ENCODE measurements at regions not wholly inside any gene's neighbourhood (a gene's known extent, or its start where the extent isn't known, plus 50 kb on each side); places are given as distances from the start of the nearest gene placed in this dataset.

- 67 to 88% (median 75%) methylated on average over 3 of the region's 3 CpGs for WGBS, 5 donors
Observed at GRCh38 chr2:204134421-204134820, 197.9 kb downstream of the ICOS start.

GRCh38 chr2:204135752-204136151 is 199.2 kb downstream of the ICOS start:
- Histone ChIP-seq H3K4me1 (peaks cover 0 to 5% (median 0%) of the 10 kb centered on the region in 4 donors), H3K27ac (no peak overlapping the region), H3K9me3 (no peaks in the 10 kb centered on the region), H3K27me3 (no peaks in the 10 kb centered on the region), H3K36me3 (no peaks in the 10 kb centered on the region), H3K4me3 (no peak overlapping the region)
- intact Hi-C loops (cut with DNase I; ENCODE audit: low total_unique reads) = no loop called here
- TF ChIP-seq EP300 (IDR thresholded peaks at IDR 0.05) (no peak), POLR2A (IDR thresholded peaks at IDR 0.05) (no peak), POLR2AphosphoS5 (IDR thresholded peaks at IDR 0.05) (no peak), CTCF (IDR thresholded peaks at IDR 0.05) (no peak)
- WGBS, 5 donors = 90 to 98% (median 93%) methylated on average over 2 of the region's 2 CpGs
- DNase-seq = no peak

More at GRCh38 chr2:204134421-204134820, 197.9 kb downstream of the ICOS start:
- peaks cover 0 to 5% (median 0%) of the 10 kb centered on the region in 4 donors for H3K4me1 ChIP-seq
- no peak overlapping the region for H3K4me3 ChIP-seq
- no peak for DNase-seq
- H3K27me3 ChIP-seq = no peaks in the 10 kb centered on the region
- no peaks in the 10 kb centered on the region for H3K36me3 ChIP-seq
- H3K9me3 ChIP-seq = no peaks in the 10 kb centered on the region
- intact Hi-C loops (cut with DNase I; ENCODE audit: low total_unique reads) = no loop called here
- H3K27ac ChIP-seq = no peak overlapping the region
- TF ChIP-seq CTCF (IDR thresholded peaks at IDR 0.05) = no peak
- no peak for TF ChIP-seq EP300 (IDR thresholded peaks at IDR 0.05)

- WGBS, 5 donors = 86 to 93% (median 92%) methylated on average over 2 of the region's 2 CpGs
- intact Hi-C loops (cut with DNase I; ENCODE audit: low total_unique reads) = no loop called here
- no peaks in the 10 kb centered on the region for H3K9me3 ChIP-seq
- no peak overlapping the region for H3K4me3 ChIP-seq
- H3K36me3 ChIP-seq = no peaks in the 10 kb centered on the region
- H3K27me3 ChIP-seq = no peaks in the 10 kb centered on the region
- H3K4me1 ChIP-seq = peaks cover 0 to 5% (median 0%) of the 10 kb centered on the region in 4 donors
- TF ChIP-seq EP300 (IDR thresholded peaks at IDR 0.05) = no peak
- no peak for TF ChIP-seq POLR2AphosphoS5 (IDR thresholded peaks at IDR 0.05)
- no peak for TF ChIP-seq POLR2A (IDR thresholded peaks at IDR 0.05)
- no peak for TF ChIP-seq CTCF (IDR thresholded peaks at IDR 0.05)
- H3K27ac ChIP-seq = no peak overlapping the region
- no peak for DNase-seq
Observed at GRCh38 chr2:204138206-204138605, 201.6 kb downstream of the ICOS start.

GRCh38 chr2:204140246-204140645 is 203.7 kb downstream of the ICOS start:
- WGBS, 5 donors = 74 to 82% (median 78%) methylated on average over 3 of the region's 3 CpGs

More at GRCh38 chr2:204140246-204140645, 203.7 kb downstream of the ICOS start:
- no peak for TF ChIP-seq CTCF (IDR thresholded peaks at IDR 0.05)
- TF ChIP-seq POLR2AphosphoS5 (IDR thresholded peaks at IDR 0.05) = no peak
- no peak for TF ChIP-seq POLR2A (IDR thresholded peaks at IDR 0.05)
- TF ChIP-seq EP300 (IDR thresholded peaks at IDR 0.05) = no peak
- Histone ChIP-seq H3K4me3 (no peak overlapping the region), H3K27ac (no peak overlapping the region), H3K27me3 (no peaks in the 10 kb centered on the region), H3K36me3 (no peaks in the 10 kb centered on the region), H3K9me3 (no peaks in the 10 kb centered on the region), H3K4me1 (peaks cover 0 to 8% (median 2%) of the 10 kb centered on the region in 4 donors)
- intact Hi-C loops (cut with DNase I; ENCODE audit: low total_unique reads) = no loop called here
- no peak for DNase-seq

Measured in stomach (tissue), 8 donors.